VCaP (cell line): ENCODE measurements at regions not wholly inside any gene's neighbourhood (a gene's known extent, or its start where the extent isn't known, plus 50 kb on each side); places are given as distances from the start of the nearest gene placed in this dataset.

ENCODE experiments used
- H3K27ac ChIP-seq: fragments of 450-650 bp; 2 replicates; pipeline ENCODE4 v1.5.1; 2017
- CTCF ChIP-seq: fragments of 450-650 bp; conservative IDR thresholded peaks from 2 replicates; pipeline ENCODE4 v1.5.1; 2017; ENCODE audit warnings: mild to moderate bottlenecking, moderate library complexity

- TF ChIP-seq CTCF: no peak
- H3K27ac ChIP-seq: no peak overlapping the region
These were observed 114.0 kb downstream of the SLC38A4 start for GRCh38 chr12:46711756-46712155.

- H3K27ac ChIP-seq: no peak overlapping the region
- TF ChIP-seq CTCF: no peak
These were observed 115.6 kb downstream of the SLC38A4 start for GRCh38 chr12:46710125-46710743.

GRCh38 chr12:46702581-46703344 is 123.0 kb downstream of the SLC38A4 start:
- TF ChIP-seq CTCF: no peak
- no peak overlapping the region for H3K27ac ChIP-seq

- no peak for TF ChIP-seq CTCF
- no peak overlapping the region for H3K27ac ChIP-seq
These were observed 124.4 kb downstream of the SLC38A4 start for GRCh38 chr12:46701356-46701755.

- H3K27ac ChIP-seq: no peak overlapping the region
- TF ChIP-seq CTCF: no peak
These were observed 125.8 kb downstream of the SLC38A4 start for GRCh38 chr12:46699986-46700385.

GRCh38 chr12:46698003-46698402 is 127.8 kb downstream of the SLC38A4 start:
- no peak overlapping the region for H3K27ac ChIP-seq
- TF ChIP-seq CTCF: no peak

GRCh38 chr12:46693518-46693917 is 132.3 kb downstream of the SLC38A4 start:
- TF ChIP-seq CTCF: no peak
- H3K27ac ChIP-seq: no peak overlapping the region
